SK-N-SH (cell line): ENCODE measurements at regions not wholly inside any gene's neighbourhood (a gene's known extent, or its start where the extent isn't known, plus 50 kb on each side); places are given as distances from the start of the nearest gene placed in this dataset.

ENCODE experiments used
- CTCF ChIA-PET: fragments of 300-600, 350-600 bp; formaldehyde crosslinking; extraction: SDS; loops from one replicate; lab custom pipeline; 2021; lab: Yijun Ruan, JAX
- POLR2A ChIA-PET: fragments of 350-600 bp; sonication (Branson Sonifier 250); formaldehyde crosslinking; extraction: SDS; loops from one replicate; lab custom pipeline; 2020; ENCODE audit warnings: antibody characterized with exemption, inconsistent platforms; lab: Yijun Ruan, JAX
- DNase-seq: peaks from one replicate; pipeline ENCODE4 v3.0.0; 2012
- H2AFZ ChIP-seq: fragments of 200-600 bp; sonication (generic); 2 replicates; pipeline ENCODE4 v1.8.1; 2016; ENCODE audit warnings: antibody characterized with exemption, mild to moderate bottlenecking, low read depth
- H3F3A ChIP-seq: fragments of 200-600 bp; sonication (generic); replicated peaks from 2 replicates; pipeline ENCODE3; 2016; ENCODE audit warnings: antibody characterized with exemption, mild to moderate bottlenecking; ENCODE audit not compliant: insufficient read depth
- H3K27ac ChIP-seq, 2 experiments: fragments of 200-500 bp in 1 of 2; fragments of 200-600 bp in 1 of 2; sonication (Bioruptor generic) in 1 of 2; sonication (generic), shearing (Covaris generic) in 1 of 2; 2 replicates each; pipeline versions ENCODE4 v1.5.1 to v1.6.1; 2014 to 2016; ENCODE audit warnings: low read depth in 2 of 2, inconsistent platforms in 1 of 2, low read length in 1 of 2, mild to moderate bottlenecking in 1 of 2, mixed read lengths in 1 of 2
- H3K27me3 ChIP-seq: fragments of 200-600 bp; sonication (generic), shearing (Covaris generic); 2 replicates; pipeline ENCODE4 v1.6.1; 2016; ENCODE audit warnings: mixed run types; ENCODE audit not compliant: insufficient read depth
- H3K36me3 ChIP-seq, 2 experiments: fragments of 200-500 bp in 1 of 2; fragments of 200-600 bp in 1 of 2; sonication (Bioruptor generic) in 1 of 2; sonication (generic) in 1 of 2; replicated peaks in 1 of 2; 2 replicates each; pipeline versions ENCODE3 to v1.5.1; 2014 to 2016; ENCODE audit warnings: low read length in 1 of 2, mild to moderate bottlenecking in 1 of 2; ENCODE audit not compliant: insufficient read depth in 2 of 2, control insufficient read depth in 1 of 2
- H3K4me1 ChIP-seq, 2 experiments: fragments of 200-500 bp in 1 of 2; fragments of 200-600 bp in 1 of 2; sonication (Bioruptor generic) in 1 of 2; sonication (generic), shearing (Covaris generic) in 1 of 2; 2 replicates each; pipeline versions ENCODE4 v1.5.1 to v1.6.1; 2014 to 2016; ENCODE audit warnings: low read depth in 1 of 2, low read length in 1 of 2, mixed run types in 1 of 2; ENCODE audit not compliant: insufficient read depth in 2 of 2, control insufficient read depth in 1 of 2
- H3K4me2 ChIP-seq: fragments of 200-600 bp; sonication (generic), shearing (Covaris generic); 2 replicates; pipeline ENCODE4 v1.6.1; 2017; ENCODE audit warnings: mixed run types
- H3K4me3 ChIP-seq, 2 experiments: fragments of 200-500 bp in 1 of 2; fragments of 200-600 bp in 1 of 2; sonication (Bioruptor generic) in 1 of 2; sonication (generic), shearing (Covaris generic) in 1 of 2; 2 replicates each; pipeline versions ENCODE4 v1.5.1 to v1.8.1; 2014 to 2016; ENCODE audit warnings: low read depth in 2 of 2, inconsistent platforms in 1 of 2, low read length in 1 of 2, mild to moderate bottlenecking in 1 of 2, mixed read lengths in 1 of 2, moderate library complexity in 1 of 2
- H3K79me2 ChIP-seq: fragments of 200-600 bp; sonication (generic); 2 replicates; pipeline ENCODE4 v1.8.1; 2017; ENCODE audit warnings: mild to moderate bottlenecking; ENCODE audit not compliant: insufficient read depth
- H3K9ac ChIP-seq: fragments of 200-600 bp; sonication (generic); 2 replicates; pipeline ENCODE4 v1.6.1; 2017; ENCODE audit warnings: mixed run types
- H3K9me2 ChIP-seq: fragments of 200-600 bp; sonication (generic); 2 replicates; pipeline ENCODE4 v1.6.1; 2017; ENCODE audit warnings: mixed run types
- H3K9me3 ChIP-seq: fragments of 200-600 bp; sonication (generic); 2 replicates; pipeline ENCODE4 v1.6.1; 2017; ENCODE audit warnings: mixed run types, mild to moderate bottlenecking, moderate library complexity
- H4K20me1 ChIP-seq: fragments of 200-600 bp; sonication (generic); 2 replicates; pipeline ENCODE4 v1.6.1; 2017; ENCODE audit warnings: mild to moderate bottlenecking, mixed run types; ENCODE audit not compliant: insufficient read depth
- CTCF ChIP-seq: fragments of 200-600 bp; sonication (generic); IDR thresholded peaks from 2 replicates; pipeline ENCODE4 v1.6.1; 2017; ENCODE audit warnings: antibody characterized with exemption, mild to moderate bottlenecking, moderate library complexity
- ELF1 ChIP-seq: IDR thresholded peaks from 2 replicates; pipeline ENCODE4 v1.4.0; 2012
- EP300 ChIP-seq, 2 experiments: IDR thresholded peaks; 2 replicates each; pipeline versions ENCODE4 v1.4.0 to v1.6.1; 2012; ENCODE audit warnings: borderline replicate concordance in 1 of 2, low read depth in 1 of 2, low read length in 1 of 2
- FOSL2 ChIP-seq: IDR thresholded peaks from 2 replicates; pipeline ENCODE4 v1.4.0; 2012; ENCODE audit warnings: low read depth, mild to moderate bottlenecking, moderate library complexity, borderline replicate concordance
- FOXM1 ChIP-seq: IDR thresholded peaks from 2 replicates; pipeline ENCODE4 v1.4.0; 2012; ENCODE audit warnings: low read depth, mild to moderate bottlenecking
- GABPA ChIP-seq: IDR thresholded peaks from 2 replicates; pipeline ENCODE4 v1.4.0; 2012; ENCODE audit warnings: low read depth, mild to moderate bottlenecking
- GATA2 ChIP-seq: sonication (generic); formaldehyde crosslinking; IDR thresholded peaks from 2 replicates; pipeline ENCODE4 v1.5.0; 2020; ENCODE audit warnings: mild to moderate bottlenecking, missing genetic modification reagents
- JUND ChIP-seq: IDR thresholded peaks from 2 replicates; pipeline ENCODE4 v1.4.0; 2012
- MAX ChIP-seq: IDR thresholded peaks from 2 replicates; pipeline ENCODE4 v1.4.0; 2012; ENCODE audit warnings: low read depth
- POLR2AphosphoS5 ChIP-seq: IDR thresholded peaks from 2 replicates; pipeline ENCODE4 v1.6.1; 2012; ENCODE audit warnings: low read depth, low read length
- RAD21 ChIP-seq: IDR thresholded peaks from 2 replicates; pipeline ENCODE4 v1.6.1; 2012; ENCODE audit warnings: mild to moderate bottlenecking, low read length
- SMC3 ChIP-seq: IDR thresholded peaks from 2 replicates; pipeline ENCODE4 v1.6.1; 2012; ENCODE audit warnings: low read depth, low read length, improper control_type of control experiment
- TCF12 ChIP-seq: IDR thresholded peaks from 2 replicates; pipeline ENCODE4 v1.4.0; 2012
- TEAD4 ChIP-seq: IDR thresholded peaks from 2 replicates; pipeline ENCODE4 v1.4.0; 2012; ENCODE audit warnings: mild to moderate bottlenecking, borderline replicate concordance; ENCODE audit not compliant: insufficient read depth
- ZBTB33 ChIP-seq: IDR thresholded peaks from 2 replicates; pipeline ENCODE4 v1.4.0; 2012; ENCODE audit warnings: low read depth, borderline replicate concordance
- WGBS: methylation state at CpG from one replicate; pipeline ENCODE4 v1.1.6; 2017; ENCODE audit warnings: low lambda C conversion rate; 5-methylcytosine and 5-hydroxymethylcytosine counted together

- TF ChIP-seq GATA2 (CRISPR knock-in tag), result no peak
These were observed 61.0 kb upstream of the ELAC2 start (continued) for GRCh38 chr17:13078591-13079385.

- whole genome bisulfite sequencing, result 17% methylated on average over 4 of the region's 4 CpGs
- no peaks in the 10 kb centered on the region for H3K9me2 ChIP-seq
- no peaks in the 10 kb centered on the region for H3K9me3 ChIP-seq
- H3K4me2 ChIP-seq, result no peak overlapping the region
- H3F3A ChIP-seq, result no peaks in the 10 kb centered on the region
- ChIA-PET POLR2A (no interaction called here), CTCF (no interaction called here)
- H3K27me3 ChIP-seq, result peaks cover 5% of the 10 kb centered on the region; the same call in 1 of the 2 replicates
- no peaks in the 10 kb centered on the region for H3K36me3 ChIP-seq
- no peak overlapping the region for H3K27ac ChIP-seq
- no peak for TF ChIP-seq ZBTB33
- no peaks in the 10 kb centered on the region for H4K20me1 ChIP-seq
- no peak overlapping the region for H3K9ac ChIP-seq
- no peaks in the 10 kb centered on the region for H3K4me1 ChIP-seq
- H3K4me3 ChIP-seq, result no peak overlapping the region
- DNase-seq, result no peak
- H3K79me2 ChIP-seq, result no peaks in the 10 kb centered on the region
- no peak overlapping the region for H2AFZ ChIP-seq
These were observed 59.1 kb upstream of the ELAC2 start for GRCh38 chr17:13076905-13077304.

GRCh38 chr17:13074026-13074425 lies 56.2 kb upstream of the ELAC2 start:
- Histone ChIP-seq H4K20me1 (no peaks in the 10 kb centered on the region), H3K9ac (no peak overlapping the region), H3K9me2 (no peaks in the 10 kb centered on the region), H3K36me3 (no peaks in the 10 kb centered on the region), H3F3A (no peaks in the 10 kb centered on the region), H3K9me3 (no peaks in the 10 kb centered on the region), H3K27ac (no peak overlapping the region), H3K4me1 (no peaks in the 10 kb centered on the region), H3K4me3 (no peak overlapping the region), H3K4me2 (no peak overlapping the region), H2AFZ (no peak overlapping the region), H3K79me2 (no peaks in the 10 kb centered on the region), H3K27me3 (peaks cover 4% of the 10 kb centered on the region; the same call in 1 of the 2 replicates)
- ChIA-PET CTCF (no interaction called here), POLR2A (no interaction called here)
- WGBS, result 7% methylated on average over 2 of the region's 2 CpGs
- no peak for DNase-seq
- TF ChIP-seq FOXM1 (no peak), FOSL2 (no peak), CTCF (no peak), TEAD4 (no peak), ZBTB33 (no peak), RAD21 (no peak), ELF1 (no peak), GABPA (no peak), SMC3 (no peak), TCF12 (no peak), MAX (no peak), POLR2AphosphoS5 (no peak), JUND (no peak), EP300 (IDR thresholded peaks at IDR 0.05; ENCODE audit: borderline replicate concordance in 1 of 2, low read depth in 1 of 2, low read length in 1 of 2) (no peak)
